ENCODE measurements at regions not wholly inside any gene's neighbourhood (a gene's known extent, or its start where the extent isn't known, plus 50 kb on each side); places are given as distances from the start of the nearest gene placed in this dataset.

DNA sequence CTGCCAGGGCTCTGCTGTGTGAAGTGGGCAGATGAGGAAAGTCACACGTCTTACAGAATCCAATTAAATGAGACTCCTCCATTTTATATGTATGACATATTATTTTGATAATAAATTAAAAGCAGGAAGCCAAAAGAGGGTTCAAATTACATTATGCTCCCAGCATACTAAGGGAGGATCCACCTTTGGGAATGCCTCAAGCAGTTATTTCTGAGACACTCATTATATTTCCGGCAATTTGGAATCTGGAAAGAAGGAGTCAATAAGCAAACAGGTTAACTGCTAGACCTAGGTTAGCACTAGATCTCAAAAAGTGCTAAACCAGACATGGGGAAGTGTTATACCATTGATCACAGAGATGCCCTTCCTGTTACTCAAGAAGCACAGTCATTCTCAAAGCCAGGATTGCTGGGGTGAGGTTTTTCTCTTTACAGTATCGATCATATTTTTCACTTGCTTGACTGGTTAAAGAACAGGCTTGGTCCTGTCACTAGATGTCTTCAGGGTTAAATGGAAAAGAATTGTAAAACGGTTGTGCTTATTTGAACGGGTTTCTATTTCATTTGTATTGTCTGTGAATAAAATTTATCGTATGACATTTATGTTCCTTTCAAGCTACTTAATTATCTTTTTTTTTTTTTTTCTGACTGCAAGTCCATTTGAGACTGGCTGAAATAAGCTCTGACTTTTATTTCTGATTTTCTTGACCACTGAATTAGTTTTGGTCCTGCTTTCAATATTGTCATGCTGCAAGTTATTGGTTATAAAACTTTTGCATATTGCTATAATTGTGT lies 523.2 kb downstream of the KLF12 start:
- no peaks in the 10 kb centered on the region for H3K27me3 ChIP-seq
- H3K4me2 ChIP-seq: no peak overlapping the region
- H4K20me1 ChIP-seq (ENCODE audit: insufficient read depth, poor library complexity, severe bottlenecking): no peaks in the 10 kb centered on the region
- no peak overlapping the region for H2AFZ ChIP-seq
- H3K9me3 ChIP-seq (ENCODE audit: low read depth): no peaks in the 10 kb centered on the region
- peaks cover 13% of the 10 kb centered on the region for H3K4me1 ChIP-seq (ENCODE audit: insufficient read depth)
- H3K9me2 ChIP-seq (replicated peaks; ENCODE audit: insufficient read depth): no peaks in the 10 kb centered on the region
- peak overlapping the region; percentile 11 for H3K27ac ChIP-seq
- H3K4me3 ChIP-seq: no peak overlapping the region
- TF ChIP-seq, protein P1, sequence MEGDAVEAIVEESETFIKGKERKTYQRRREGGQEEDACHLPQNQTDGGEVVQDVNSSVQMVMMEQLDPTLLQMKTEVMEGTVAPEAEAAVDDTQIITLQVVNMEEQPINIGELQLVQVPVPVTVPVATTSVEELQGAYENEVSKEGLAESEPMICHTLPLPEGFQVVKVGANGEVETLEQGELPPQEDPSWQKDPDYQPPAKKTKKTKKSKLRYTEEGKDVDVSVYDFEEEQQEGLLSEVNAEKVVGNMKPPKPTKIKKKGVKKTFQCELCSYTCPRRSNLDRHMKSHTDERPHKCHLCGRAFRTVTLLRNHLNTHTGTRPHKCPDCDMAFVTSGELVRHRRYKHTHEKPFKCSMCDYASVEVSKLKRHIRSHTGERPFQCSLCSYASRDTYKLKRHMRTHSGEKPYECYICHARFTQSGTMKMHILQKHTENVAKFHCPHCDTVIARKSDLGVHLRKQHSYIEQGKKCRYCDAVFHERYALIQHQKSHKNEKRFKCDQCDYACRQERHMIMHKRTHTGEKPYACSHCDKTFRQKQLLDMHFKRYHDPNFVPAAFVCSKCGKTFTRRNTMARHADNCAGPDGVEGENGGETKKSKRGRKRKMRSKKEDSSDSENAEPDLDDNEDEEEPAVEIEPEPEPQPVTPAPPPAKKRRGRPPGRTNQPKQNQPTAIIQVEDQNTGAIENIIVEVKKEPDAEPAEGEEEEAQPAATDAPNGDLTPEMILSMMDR (IDR thresholded peaks at IDR 0.05; ENCODE audit: poor library complexity): no peak
- TF ChIP-seq EZH2phosphoT487 (IDR thresholded peaks at IDR 0.05; ENCODE audit: low read depth, severe bottlenecking, unreplicated experiment) (no peak), EZH2 (IDR thresholded peaks at IDR 0.05; ENCODE audit: borderline replicate concordance) (no peak)
- H3K79me2 ChIP-seq: no peaks in the 10 kb centered on the region
- WGBS (ENCODE audit: low lambda C conversion rate, missing lambda C conversion rate): 74% methylated on average over 6 of the region's 6 CpGs
- no peak for DNase-seq (ENCODE audit: low spot score)
- no peaks in the 10 kb centered on the region for H3K36me3 ChIP-seq (replicated peaks; ENCODE audit: insufficient read depth, low read depth)

DNA sequence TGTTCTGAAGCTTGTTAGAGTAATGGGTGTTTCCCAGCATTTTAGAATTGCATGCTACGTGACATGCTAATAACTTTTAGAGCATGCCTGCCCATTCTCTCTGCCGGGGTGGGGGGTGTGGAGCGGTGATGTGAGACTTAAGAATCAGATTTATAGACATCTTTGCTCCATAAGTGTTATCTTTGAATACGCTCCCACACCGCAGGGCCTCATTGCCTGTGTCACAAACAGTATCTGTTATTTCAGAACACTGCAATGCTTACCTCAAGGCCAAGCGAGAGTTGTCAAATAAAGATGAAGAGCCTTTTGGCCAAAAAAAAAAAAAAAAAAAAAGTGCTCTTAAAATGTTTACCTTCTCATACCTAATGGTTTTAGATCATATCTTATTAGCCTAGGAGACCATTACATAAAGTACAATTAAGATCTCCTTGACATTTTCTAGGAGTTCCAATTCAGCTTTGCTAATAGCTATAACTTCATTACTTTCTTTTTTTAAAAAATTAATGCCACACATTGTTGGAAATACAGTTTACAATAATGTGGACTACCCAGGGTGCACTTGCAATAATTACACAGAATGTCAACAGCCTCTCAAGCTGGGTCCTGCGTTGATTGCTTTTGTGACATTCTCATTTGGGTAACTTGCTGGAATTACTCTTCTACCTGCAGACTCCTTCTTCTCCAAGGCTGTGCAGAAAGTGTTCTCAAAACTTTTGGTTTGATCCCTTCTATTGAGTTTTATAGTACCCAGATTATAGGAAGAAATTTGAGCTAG lies 525.3 kb downstream of the KLF12 start:
- no peak overlapping the region for H3K4me2 ChIP-seq
- H2AFZ ChIP-seq: no peak overlapping the region
- no peaks in the 10 kb centered on the region for H3K9me3 ChIP-seq (ENCODE audit: low read depth)
- 75% methylated on average over 7 of the region's 7 CpGs for WGBS (ENCODE audit: low lambda C conversion rate, missing lambda C conversion rate)
- H3K36me3 ChIP-seq (replicated peaks; ENCODE audit: insufficient read depth, low read depth): no peaks in the 10 kb centered on the region
- H3K4me1 ChIP-seq (ENCODE audit: insufficient read depth): peaks cover 13% of the 10 kb centered on the region
- DNase-seq (ENCODE audit: low spot score): no peak
- H3K9me2 ChIP-seq (replicated peaks; ENCODE audit: insufficient read depth): no peaks in the 10 kb centered on the region
- peak overlapping the region; percentile 41 for H3K27ac ChIP-seq
- H3K27me3 ChIP-seq: no peaks in the 10 kb centered on the region
- no peaks in the 10 kb centered on the region for H3K79me2 ChIP-seq
- H4K20me1 ChIP-seq (ENCODE audit: insufficient read depth, poor library complexity, severe bottlenecking): no peaks in the 10 kb centered on the region
- TF ChIP-seq, protein P1 (IDR thresholded peaks at IDR 0.05; ENCODE audit: poor library complexity): no peak
- TF ChIP-seq EZH2 (IDR thresholded peaks at IDR 0.05; ENCODE audit: borderline replicate concordance): no peak
- TF ChIP-seq EZH2phosphoT487 (IDR thresholded peaks at IDR 0.05; ENCODE audit: low read depth, severe bottlenecking, unreplicated experiment): no peak
- no peak overlapping the region for H3K4me3 ChIP-seq

DNA sequence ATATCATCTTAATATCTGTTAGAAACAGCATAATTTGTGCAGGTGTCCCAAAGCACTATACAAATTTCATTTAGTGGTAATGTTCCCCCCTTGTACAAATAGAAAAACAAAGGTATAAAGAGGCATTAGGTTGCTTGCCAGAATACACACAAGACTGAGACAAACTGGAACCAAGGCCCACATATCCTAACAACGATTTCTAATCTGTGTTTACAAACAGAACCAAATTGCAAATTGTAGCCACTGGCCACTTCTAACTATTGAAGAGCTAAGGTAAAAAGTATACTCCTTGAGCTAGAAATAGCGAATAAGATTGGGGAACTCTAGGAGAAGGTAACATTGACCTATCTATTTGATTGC lies 526.1 kb downstream of the KLF12 start:
- no peak overlapping the region for H3K4me2 ChIP-seq
- no peaks in the 10 kb centered on the region for H4K20me1 ChIP-seq (ENCODE audit: insufficient read depth, poor library complexity, severe bottlenecking)
- H3K27me3 ChIP-seq: no peaks in the 10 kb centered on the region
- 56% methylated on average over 2 of the region's 2 CpGs for WGBS (ENCODE audit: low lambda C conversion rate, missing lambda C conversion rate)
- H3K9me2 ChIP-seq (replicated peaks; ENCODE audit: insufficient read depth): no peaks in the 10 kb centered on the region
- no peak overlapping the region for H2AFZ ChIP-seq
- DNase-seq (ENCODE audit: low spot score): no peak
- H3K4me3 ChIP-seq: no peak overlapping the region
- H3K9me3 ChIP-seq (ENCODE audit: low read depth): no peaks in the 10 kb centered on the region
- peak overlapping the region; percentile 41 for H3K27ac ChIP-seq
- H3K4me1 ChIP-seq (ENCODE audit: insufficient read depth): peaks cover 13% of the 10 kb centered on the region
- no peaks in the 10 kb centered on the region for H3K79me2 ChIP-seq
- no peaks in the 10 kb centered on the region for H3K36me3 ChIP-seq (replicated peaks; ENCODE audit: insufficient read depth, low read depth)
- TF ChIP-seq EZH2 (IDR thresholded peaks at IDR 0.05; ENCODE audit: borderline replicate concordance): no peak
- no peak for TF ChIP-seq EZH2phosphoT487 (IDR thresholded peaks at IDR 0.05; ENCODE audit: low read depth, severe bottlenecking, unreplicated experiment)
- TF ChIP-seq, protein P1 (IDR thresholded peaks at IDR 0.05; ENCODE audit: poor library complexity): no peak

Measured in hepatocyte (in vitro differentiated cells).